ENCODE measurements at regions not wholly inside any gene's neighbourhood (a gene's known extent, or its start where the extent isn't known, plus 50 kb on each side); places are given as distances from the start of the nearest gene placed in this dataset.

GRCh38 chr2:144151851-144152250 is 368.1 kb downstream of the ZEB2 start:
- no peak for DNase-seq

GRCh38 chr2:144151405-144151804 is 368.5 kb downstream of the ZEB2 start:
- DNase-seq, result no peak

GRCh38 chr2:144147356-144147755 is 372.6 kb downstream of the ZEB2 start:
- DNase-seq, result no peak

GRCh38 chr2:144146876-144147275 is 373.0 kb downstream of the ZEB2 start:
- DNase-seq, result no peak

- no peak for DNase-seq
Observed at GRCh38 chr2:144146076-144146475, 373.8 kb downstream of the ZEB2 start.

GRCh38 chr2:144143294-144144151 is 376.4 kb downstream of the ZEB2 start:
- DNase-seq, result no peak

- DNase-seq, result no peak
Observed at GRCh38 chr2:144140891-144141290, 379.0 kb downstream of the ZEB2 start.

- no peak for DNase-seq
Observed at GRCh38 chr2:144137705-144138428, 382.1 kb downstream of the ZEB2 start.

- DNase-seq, result no peak
Observed at GRCh38 chr2:144137272-144137671, 382.6 kb downstream of the ZEB2 start.

- no peak for DNase-seq
Observed at GRCh38 chr2:144136297-144137010, 383.5 kb downstream of the ZEB2 start.

GRCh38 chr2:144133936-144134665 is 385.8 kb downstream of the ZEB2 start:
- no peak for DNase-seq

GRCh38 chr2:144132357-144132756 is 387.6 kb downstream of the ZEB2 start:
- DNase-seq, result no peak

GRCh38 chr2:144131042-144131441 is 388.9 kb downstream of the ZEB2 start:
- DNase-seq, result no peak

- no peak for DNase-seq
Observed at GRCh38 chr2:144130551-144130950, 389.4 kb downstream of the ZEB2 start.

GRCh38 chr2:144128130-144128746 is 391.7 kb downstream of the ZEB2 start:
- no peak for DNase-seq

GRCh38 chr2:144127693-144128092 is 392.2 kb downstream of the ZEB2 start:
- DNase-seq, result no peak

- DNase-seq, result no peak
Observed at GRCh38 chr2:144126302-144126701, 393.6 kb downstream of the ZEB2 start.

GRCh38 chr2:144125751-144126150 is 394.2 kb downstream of the ZEB2 start:
- DNase-seq, result no peak

GRCh38 chr2:144124882-144125281 is 395.0 kb downstream of the ZEB2 start:
- no peak for DNase-seq

- no peak for DNase-seq
Observed at GRCh38 chr2:144120487-144120886, 399.4 kb downstream of the ZEB2 start.

- DNase-seq, result no peak
Observed at GRCh38 chr2:144117086-144117485, 402.8 kb downstream of the ZEB2 start.

- DNase-seq, result no peak
Observed at GRCh38 chr2:144115739-144116291, 404.1 kb downstream of the ZEB2 start.
